Fibroblast of villous mesenchyme (primary cell): ENCODE measurements at regions not wholly inside any gene's neighbourhood (a gene's known extent, or its start where the extent isn't known, plus 50 kb on each side); places are given as distances from the start of the nearest gene placed in this dataset.
A peak's percentile ranks its signal among the peaks of the same experiment; 100 is the strongest.
"Not testable (repeated sequence)": the region's sequence is repeated elsewhere in the genome, so short reads cannot be mapped to it uniquely, and the experiment has no call there.

Experiments
- DNase-seq: peaks from one replicate; pipeline ENCODE4 v3.0.0-alpha.2; 2010; ENCODE audit warnings: low read depth
- H3K4me3 ChIP-seq: 2 replicates; pipeline ENCODE4 v1.5.1; 2011; ENCODE audit warnings: low read depth, mild to moderate bottlenecking, low read length
- TF ChIP-seq, protein P1 (sequence below): IDR thresholded peaks from 2 replicates; pipeline ENCODE4 v1.5.1; 2012; ENCODE audit warnings: low read depth, mild to moderate bottlenecking, low read length; ENCODE audit not compliant: insufficient read depth

DNA sequence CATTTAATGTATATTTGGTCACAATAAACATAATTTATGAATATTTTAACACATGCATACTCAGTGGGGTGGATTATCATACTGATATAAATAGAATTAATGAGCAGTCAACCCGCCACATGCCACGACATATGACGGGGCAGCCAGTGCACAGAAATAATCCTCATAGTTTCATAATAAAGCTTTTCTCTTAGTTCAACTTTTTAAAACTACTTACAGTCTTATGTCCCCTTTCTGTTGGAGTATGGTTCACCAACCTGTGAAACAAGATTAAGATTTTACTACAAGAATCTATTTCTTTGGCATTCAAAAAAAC, 75.6 kb upstream of the ETAA1 start:
- no peak for DNase-seq
- no peak overlapping the region for H3K4me3 ChIP-seq
- TF ChIP-seq, protein P1, sequence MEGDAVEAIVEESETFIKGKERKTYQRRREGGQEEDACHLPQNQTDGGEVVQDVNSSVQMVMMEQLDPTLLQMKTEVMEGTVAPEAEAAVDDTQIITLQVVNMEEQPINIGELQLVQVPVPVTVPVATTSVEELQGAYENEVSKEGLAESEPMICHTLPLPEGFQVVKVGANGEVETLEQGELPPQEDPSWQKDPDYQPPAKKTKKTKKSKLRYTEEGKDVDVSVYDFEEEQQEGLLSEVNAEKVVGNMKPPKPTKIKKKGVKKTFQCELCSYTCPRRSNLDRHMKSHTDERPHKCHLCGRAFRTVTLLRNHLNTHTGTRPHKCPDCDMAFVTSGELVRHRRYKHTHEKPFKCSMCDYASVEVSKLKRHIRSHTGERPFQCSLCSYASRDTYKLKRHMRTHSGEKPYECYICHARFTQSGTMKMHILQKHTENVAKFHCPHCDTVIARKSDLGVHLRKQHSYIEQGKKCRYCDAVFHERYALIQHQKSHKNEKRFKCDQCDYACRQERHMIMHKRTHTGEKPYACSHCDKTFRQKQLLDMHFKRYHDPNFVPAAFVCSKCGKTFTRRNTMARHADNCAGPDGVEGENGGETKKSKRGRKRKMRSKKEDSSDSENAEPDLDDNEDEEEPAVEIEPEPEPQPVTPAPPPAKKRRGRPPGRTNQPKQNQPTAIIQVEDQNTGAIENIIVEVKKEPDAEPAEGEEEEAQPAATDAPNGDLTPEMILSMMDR = no peak

- DNase-seq = peak; percentile 61
- H3K4me3 ChIP-seq = no peak overlapping the region
- TF ChIP-seq, protein P1 = peak; percentile 58
Observed at GRCh38 chr2:67322353-67323001, 74.7 kb upstream of the ETAA1 start.

- peak; percentile 34 for DNase-seq
- TF ChIP-seq, protein P1 = no peak
- no peak overlapping the region for H3K4me3 ChIP-seq
Observed at GRCh38 chr2:67323209-67323991, 73.7 kb upstream of the ETAA1 start.

- TF ChIP-seq, protein P1 = no peak
Observed at GRCh38 chr2:67329513-67329912, 67.6 kb upstream of the ETAA1 start.

DNA sequence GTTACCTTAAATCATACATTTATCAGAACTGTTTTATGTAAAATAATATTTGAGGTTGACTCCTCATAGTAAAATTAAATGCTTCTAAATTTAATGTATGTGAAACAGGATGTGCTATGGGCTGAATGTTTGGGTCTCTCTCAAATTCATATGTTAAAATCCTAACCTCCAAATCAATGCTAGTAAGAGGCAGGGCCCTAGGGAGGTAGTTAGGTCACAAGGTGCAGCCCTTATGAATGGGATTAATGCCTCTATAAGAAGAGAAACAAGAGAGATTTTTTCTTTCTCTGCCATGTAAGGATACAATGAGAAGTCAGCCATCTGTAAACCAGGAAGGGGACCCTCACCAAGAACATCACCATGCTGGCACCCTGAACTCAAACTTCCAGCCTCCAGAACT, 67.2 kb upstream of the ETAA1 start:
- H3K4me3 ChIP-seq = no peak overlapping the region
- no peak for DNase-seq
- TF ChIP-seq, protein P1 = no peak

More at GRCh38 chr2:67329513-67329912, 67.6 kb upstream of the ETAA1 start:
- H3K4me3 ChIP-seq = no peak overlapping the region
- no peak for DNase-seq

GRCh38 chr2:67331419-67332086, 65.6 kb upstream of the ETAA1 start:
- H3K4me3 ChIP-seq = not testable (repeated sequence)

DNA sequence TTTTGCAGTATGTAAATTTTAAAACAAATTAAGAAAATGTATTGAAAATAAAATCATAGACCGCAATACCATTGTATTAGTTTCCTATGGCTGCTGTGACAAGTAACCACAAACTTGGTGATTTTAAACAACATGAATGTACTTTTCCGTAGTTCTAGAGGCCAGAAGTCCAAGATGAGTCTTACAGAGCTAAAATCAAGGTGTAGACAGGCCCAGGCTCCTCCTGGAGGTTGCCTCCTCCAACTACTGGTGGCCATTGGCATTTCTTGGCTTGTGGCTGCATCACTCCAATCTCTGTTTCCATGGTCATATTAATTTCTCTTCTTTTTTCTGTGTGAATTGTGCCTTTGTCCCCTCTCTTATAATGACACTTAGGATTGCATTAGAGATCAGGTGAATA, 59.2 kb upstream of the ETAA1 start:
- TF ChIP-seq, protein P1 = no peak
- DNase-seq = no peak
- no peak overlapping the region for H3K4me3 ChIP-seq

More at GRCh38 chr2:67331419-67332086, 65.6 kb upstream of the ETAA1 start:
- DNase-seq = not testable (repeated sequence)
